HG03039 (cell line): ENCODE measurements at regions not wholly inside any gene's neighbourhood (a gene's known extent, or its start where the extent isn't known, plus 50 kb on each side); places are given as distances from the start of the nearest gene placed in this dataset.
"Not testable (repeated sequence)": the region's sequence is repeated elsewhere in the genome, so short reads cannot be mapped to it uniquely, and the experiment has no call there.

Experiments used
- ATAC-seq: cut with Tn5 transposase; IDR thresholded peaks from one replicate; pipeline ENCODE4 v1.9.1; 2021; ENCODE audit warnings: mild to moderate bottlenecking, moderate library complexity; ENCODE audit not compliant: unreplicated experiment

DNA sequence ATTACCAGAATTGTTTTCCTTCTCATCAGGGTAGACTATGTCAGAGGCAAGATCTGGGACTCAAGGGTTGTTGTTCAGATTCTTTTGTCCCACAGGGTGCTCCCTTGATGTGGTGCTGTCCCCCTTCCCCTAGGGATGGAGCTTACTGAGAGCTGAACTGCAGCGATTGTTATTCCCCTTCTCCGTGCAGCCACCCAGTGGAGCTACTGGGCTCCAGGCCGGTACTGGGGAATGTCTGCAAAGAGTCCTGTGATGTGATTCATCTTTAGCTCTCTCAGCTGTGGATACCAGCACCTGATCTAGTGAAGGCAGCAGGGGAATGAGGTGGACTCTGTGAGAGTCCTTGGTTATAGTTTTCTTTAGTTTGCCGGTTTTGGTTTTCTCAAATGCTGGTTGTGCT, 247.4 kb upstream of the HAND2 start:
- ATAC-seq: no peak

DNA sequence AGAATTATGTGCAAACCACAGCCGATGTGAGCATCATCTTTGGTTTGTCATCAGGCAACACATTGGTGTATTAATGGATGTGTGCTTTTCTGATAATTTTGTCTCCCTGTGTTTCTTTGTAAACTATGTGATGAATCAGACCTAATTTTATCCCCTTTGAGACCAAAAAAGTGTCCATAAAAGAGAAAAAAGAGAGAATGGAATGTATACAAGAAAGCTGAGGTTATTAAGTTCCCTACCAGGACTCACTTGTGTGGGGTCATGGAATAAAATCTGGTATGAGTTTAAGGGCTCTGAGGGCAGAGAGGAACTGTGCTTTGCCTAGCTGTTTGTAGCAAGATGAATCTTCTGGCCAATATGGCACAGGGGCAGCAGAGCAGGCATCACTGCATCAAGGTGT, 239.5 kb upstream of the HAND2 start:
- no peak for ATAC-seq

DNA sequence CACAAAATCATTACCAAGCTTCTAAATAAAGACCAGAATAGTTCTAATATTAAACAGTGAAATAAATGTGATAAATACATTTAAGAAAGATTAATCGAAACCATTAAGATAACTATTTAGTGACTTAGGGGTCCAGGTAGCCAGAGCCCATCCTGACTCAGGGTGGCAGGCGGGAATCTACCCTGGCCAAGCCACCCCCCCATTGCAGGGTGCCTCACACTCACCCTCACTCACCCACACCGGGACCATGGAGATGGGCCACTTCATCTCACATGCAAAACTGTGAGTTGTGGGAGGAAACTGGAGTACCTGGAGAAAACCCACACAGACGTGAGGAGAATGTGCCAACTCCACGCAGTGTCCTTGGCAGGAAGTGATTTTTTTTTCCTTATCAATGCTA, 237.6 kb upstream of the HAND2 start:
- no peak for ATAC-seq

GRCh38 chr4:173766171-173766600, 236.2 kb upstream of the HAND2 start:
- no peak for ATAC-seq

GRCh38 chr4:173765751-173766150, 235.7 kb upstream of the HAND2 start:
- no peak for ATAC-seq

DNA sequence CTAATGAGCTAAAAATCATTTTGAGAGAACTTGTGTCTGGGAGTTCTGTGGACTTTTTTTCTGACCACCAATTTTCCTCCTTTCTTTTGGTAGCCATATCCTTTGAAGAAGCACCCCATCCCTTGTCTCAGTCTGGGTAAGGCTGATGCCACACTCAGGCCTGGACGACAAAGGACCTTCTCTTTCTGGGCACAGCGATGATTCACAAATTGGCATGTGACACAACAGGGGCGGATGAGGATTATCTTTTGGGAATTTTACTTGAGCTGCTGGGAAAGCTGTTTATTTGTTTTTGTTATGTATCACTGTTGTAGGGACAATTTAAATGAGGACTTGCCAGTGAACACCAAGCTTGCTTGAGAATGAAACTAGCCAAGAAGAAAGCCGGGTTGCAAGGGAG, 233.4 kb upstream of the HAND2 start:
- ATAC-seq: no peak

GRCh38 chr4:173761938-173762337, 231.9 kb upstream of the HAND2 start:
- ATAC-seq: no peak

GRCh38 chr4:173761236-173761635, 231.2 kb upstream of the HAND2 start:
- ATAC-seq: no peak

DNA sequence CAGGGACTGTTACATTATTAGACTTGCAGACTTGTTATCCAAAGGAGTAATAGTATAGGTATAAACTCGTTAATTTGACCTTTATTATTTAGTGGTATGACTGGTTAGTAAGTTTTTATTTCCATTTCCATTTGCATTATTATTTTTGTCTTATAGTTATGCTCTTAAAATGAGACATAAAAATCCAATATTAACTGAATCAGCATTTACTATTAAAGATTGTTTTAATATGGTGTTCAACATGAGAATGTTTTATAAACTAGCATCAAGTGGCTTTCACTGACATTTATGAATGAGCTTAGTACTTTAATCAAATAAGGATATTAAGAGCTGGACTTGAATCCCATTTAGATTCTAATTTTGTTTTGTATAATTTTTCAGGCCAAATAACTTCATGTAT, 228.1 kb upstream of the HAND2 start:
- no peak for ATAC-seq

- no peak for ATAC-seq
Observed at GRCh38 chr4:173753408-173753807, 223.4 kb upstream of the HAND2 start.

GRCh38 chr4:173752610-173753230, 222.7 kb upstream of the HAND2 start:
- no peak for ATAC-seq

DNA sequence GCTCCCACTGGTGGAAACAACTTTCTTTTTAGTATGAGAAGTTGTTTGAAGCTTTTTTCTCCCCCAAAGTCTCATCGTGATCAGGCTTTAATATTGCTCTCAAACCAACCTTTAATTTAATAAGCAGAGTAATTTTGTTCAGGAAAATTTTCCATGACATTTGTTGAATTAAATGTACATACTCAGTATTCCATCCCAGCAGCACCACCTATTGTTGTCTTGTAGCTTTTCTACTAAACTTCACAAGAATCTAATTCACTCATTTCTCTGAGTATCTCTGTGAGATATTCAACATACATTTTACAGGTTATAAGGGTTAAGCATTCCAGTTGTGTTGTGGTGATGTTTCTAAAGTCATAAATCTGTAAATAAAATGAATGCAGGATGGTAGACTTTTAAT, 218.3 kb upstream of the HAND2 start:
- no peak for ATAC-seq

GRCh38 chr4:173747537-173748257, 217.7 kb upstream of the HAND2 start:
- no peak for ATAC-seq

GRCh38 chr4:173746424-173746823, 216.4 kb upstream of the HAND2 start:
- ATAC-seq: no peak

DNA sequence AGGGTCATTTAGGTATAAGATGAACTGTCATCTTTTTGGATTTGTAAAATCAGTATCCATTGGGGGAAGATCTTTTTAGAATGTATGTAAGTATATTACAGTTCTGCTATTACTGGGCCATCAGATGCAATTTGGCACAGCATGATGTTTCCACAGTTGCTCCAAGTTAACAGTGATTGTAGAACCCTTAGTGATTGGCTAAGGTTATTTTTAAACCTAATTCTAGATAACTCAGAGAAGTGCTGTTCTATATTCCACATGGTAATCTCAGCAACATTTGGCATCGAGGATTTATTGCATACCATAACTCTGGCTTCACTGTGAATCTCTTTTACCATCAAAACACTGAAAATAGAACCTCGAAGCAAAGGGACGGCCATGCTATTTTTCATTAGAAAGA, 215.7 kb upstream of the HAND2 start:
- ATAC-seq: no peak

GRCh38 chr4:173736840-173737239, 206.8 kb upstream of the HAND2 start:
- no peak for ATAC-seq

DNA sequence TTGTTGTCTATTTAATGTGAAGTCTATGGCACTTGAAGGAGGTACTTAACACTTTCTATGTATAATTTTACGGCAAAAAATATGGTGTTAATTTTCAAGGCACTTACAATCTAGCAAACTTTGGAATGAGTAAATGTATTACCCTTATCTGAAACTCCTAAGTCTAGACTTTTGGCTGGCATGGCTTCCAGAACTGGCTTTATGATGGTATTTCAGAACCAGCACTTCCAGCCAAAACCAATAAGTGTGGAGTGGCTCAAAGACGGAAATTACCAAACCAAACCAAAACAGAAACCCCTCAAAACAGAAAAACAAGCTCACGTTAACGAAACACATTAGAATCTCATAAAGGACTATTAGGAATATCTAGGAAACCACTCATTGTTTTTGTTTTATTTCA, 205.6 kb upstream of the HAND2 start:
- ATAC-seq: no peak

- no peak for ATAC-seq
Observed at GRCh38 chr4:173735049-173735448, 205.0 kb upstream of the HAND2 start.

GRCh38 chr4:173731257-173731656, 201.2 kb upstream of the HAND2 start:
- ATAC-seq: no peak

GRCh38 chr4:173722075-173722474, 192.0 kb upstream of the HAND2 start:
- no peak for ATAC-seq

DNA sequence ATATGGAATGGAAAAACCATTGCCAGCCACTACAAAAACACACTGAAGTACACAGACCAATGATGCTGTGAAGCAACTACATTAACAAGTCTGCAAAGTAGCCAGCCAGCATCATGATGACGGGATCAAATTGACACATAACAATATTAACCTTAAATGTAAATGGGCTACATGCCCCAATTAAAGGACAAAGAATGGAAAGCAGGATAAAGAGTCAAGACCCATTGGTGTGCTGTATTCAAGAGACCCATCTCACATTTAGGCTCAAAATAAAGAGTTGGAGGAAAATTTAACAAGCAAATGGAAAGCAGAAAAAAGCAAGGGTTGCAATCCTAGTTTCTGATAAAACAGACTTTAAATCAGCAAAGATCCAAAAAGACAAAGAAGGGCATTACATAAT, 188.5 kb upstream of the HAND2 start:
- not testable (repeated sequence) for ATAC-seq

GRCh38 chr4:173717581-173717980, 187.6 kb upstream of the HAND2 start:
- no peak for ATAC-seq

DNA sequence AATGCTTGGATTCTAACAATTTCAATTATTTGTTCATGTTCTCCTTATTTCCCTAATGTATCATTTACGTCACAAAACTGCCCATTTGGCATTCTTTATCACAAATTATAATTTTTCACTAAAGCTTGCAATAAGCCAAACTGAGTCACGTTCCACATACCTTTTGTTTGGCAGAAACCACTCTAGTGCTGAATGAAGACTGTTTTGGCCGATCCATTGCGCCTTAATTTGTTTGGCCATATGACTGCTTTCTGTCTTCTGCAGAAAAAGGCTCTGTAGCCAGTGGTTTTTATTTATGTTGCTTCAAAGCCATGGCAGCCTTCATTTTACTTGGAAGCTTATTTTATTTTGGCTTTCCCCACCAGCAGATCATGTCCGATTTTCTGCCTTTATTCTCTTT, 184.4 kb upstream of the HAND2 start:
- ATAC-seq: no peak
